ENCODE measurements at regions not wholly inside any gene's neighbourhood (a gene's known extent, or its start where the extent isn't known, plus 50 kb on each side); places are given as distances from the start of the nearest gene placed in this dataset.

DNA sequence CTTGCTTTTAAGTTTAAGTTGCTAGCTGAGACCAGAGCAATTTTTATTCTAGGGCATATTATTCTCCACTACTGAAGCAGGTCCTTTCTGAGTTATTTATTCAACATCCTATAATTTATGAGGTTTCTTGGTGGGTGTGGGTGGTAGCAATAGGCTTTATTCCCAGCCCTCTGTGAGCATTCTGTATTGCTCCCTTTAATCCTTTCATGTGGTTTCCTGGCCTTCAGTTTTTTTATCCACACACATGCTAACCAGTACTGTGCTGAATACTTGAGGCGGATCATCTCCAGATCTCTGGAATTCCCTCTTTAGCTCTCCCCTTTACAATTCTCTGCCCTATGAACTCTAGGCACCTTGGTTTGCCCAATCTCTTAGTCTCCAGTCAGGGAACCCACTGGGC is 91.8 kb upstream of the GLRA1 start:
- Mint-ChIP-seq H3K4me3 (no peak overlapping the region), H3K4me1 (peaks cover 5% of the 10 kb centered on the region), H3K27ac (no peak overlapping the region), H3K36me3 (ENCODE audit: low read depth) (no peaks in the 10 kb centered on the region), H3K27me3 (ENCODE audit: low read depth, poor library complexity) (peaks cover 6% of the 10 kb centered on the region), H3K9me3 (peaks cover 13% of the 10 kb centered on the region)
- TF ChIP-seq, protein P1, sequence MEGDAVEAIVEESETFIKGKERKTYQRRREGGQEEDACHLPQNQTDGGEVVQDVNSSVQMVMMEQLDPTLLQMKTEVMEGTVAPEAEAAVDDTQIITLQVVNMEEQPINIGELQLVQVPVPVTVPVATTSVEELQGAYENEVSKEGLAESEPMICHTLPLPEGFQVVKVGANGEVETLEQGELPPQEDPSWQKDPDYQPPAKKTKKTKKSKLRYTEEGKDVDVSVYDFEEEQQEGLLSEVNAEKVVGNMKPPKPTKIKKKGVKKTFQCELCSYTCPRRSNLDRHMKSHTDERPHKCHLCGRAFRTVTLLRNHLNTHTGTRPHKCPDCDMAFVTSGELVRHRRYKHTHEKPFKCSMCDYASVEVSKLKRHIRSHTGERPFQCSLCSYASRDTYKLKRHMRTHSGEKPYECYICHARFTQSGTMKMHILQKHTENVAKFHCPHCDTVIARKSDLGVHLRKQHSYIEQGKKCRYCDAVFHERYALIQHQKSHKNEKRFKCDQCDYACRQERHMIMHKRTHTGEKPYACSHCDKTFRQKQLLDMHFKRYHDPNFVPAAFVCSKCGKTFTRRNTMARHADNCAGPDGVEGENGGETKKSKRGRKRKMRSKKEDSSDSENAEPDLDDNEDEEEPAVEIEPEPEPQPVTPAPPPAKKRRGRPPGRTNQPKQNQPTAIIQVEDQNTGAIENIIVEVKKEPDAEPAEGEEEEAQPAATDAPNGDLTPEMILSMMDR (IDR thresholded peaks at IDR 0.05) = no peak
- no peak for DNase-seq

DNA sequence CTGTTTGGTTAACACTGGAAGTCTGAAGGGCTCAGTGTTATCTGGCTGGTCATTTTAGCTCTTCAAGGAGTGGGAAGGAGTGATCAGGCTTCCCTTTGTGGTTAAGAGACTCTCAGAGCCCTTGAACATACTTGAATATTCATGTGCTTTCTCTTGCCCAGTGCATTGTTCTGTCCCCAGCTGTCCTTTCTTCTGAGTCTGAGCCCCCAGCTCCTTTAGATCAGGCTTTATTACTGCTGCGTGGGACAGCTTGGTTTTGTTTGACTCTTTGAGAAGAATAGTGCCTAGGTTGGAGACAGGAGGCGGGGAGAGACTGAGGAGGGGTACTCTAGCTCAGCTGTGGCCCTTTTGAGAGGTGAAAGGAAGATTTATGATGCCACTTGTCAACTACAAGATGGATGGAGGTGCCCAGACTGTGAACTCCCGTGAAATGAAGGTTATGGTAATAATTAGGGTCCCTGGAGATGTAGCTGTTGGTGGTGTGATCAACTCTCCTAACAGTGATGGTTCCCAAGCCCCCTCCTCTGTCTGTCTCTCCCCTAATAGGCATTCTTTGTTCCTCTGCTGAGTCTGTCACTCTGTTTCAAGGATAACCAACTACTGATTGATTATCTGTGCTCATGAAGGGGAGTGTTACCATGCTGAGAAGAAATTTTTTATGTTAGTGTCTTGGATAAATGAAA is 83.1 kb upstream of the GLRA1 start:
- DNase-seq = peak; percentile 10
- peaks cover 3% of the 10 kb centered on the region for H3K27me3 Mint-ChIP-seq (ENCODE audit: low read depth, poor library complexity)
- H3K36me3 Mint-ChIP-seq (ENCODE audit: low read depth) = no peaks in the 10 kb centered on the region
- H3K27ac Mint-ChIP-seq = peak overlapping the region; percentile 27
- TF ChIP-seq, protein P1 (IDR thresholded peaks at IDR 0.05) = no peak
- no peaks in the 10 kb centered on the region for H3K9me3 Mint-ChIP-seq
- no peak overlapping the region for H3K4me3 Mint-ChIP-seq
- peaks cover 39% of the 10 kb centered on the region for H3K4me1 Mint-ChIP-seq

DNA sequence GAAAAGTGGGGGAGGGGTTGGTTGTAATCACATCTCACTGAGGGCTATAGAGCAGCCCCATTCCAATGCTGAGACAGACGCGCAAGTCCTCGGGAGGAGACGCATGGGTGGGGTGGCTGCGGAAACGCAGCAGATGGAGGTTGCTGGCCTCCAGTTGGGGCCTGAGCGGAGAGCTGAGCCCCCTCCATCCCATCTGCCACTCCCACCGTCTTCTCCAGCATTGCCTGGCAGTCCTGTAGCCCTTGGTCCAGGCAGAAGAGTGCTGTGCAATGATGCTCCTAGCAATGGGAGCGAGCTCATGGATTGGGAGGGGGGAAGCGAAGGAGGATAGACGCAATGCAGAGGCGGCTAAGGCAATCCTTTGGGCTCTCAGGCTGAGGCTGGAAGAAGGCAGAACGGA is 79.4 kb upstream of the GLRA1 start:
- H3K36me3 Mint-ChIP-seq (ENCODE audit: low read depth) = no peaks in the 10 kb centered on the region

More for the DNA sequence above, 79.4 kb upstream of the GLRA1 start:
- peak overlapping the region; percentile 40 for H3K27ac Mint-ChIP-seq
- H3K9me3 Mint-ChIP-seq = peaks cover 9% of the 10 kb centered on the region
- H3K4me1 Mint-ChIP-seq = peaks cover 31% of the 10 kb centered on the region
- H3K4me3 Mint-ChIP-seq = no peak overlapping the region
- no peak for DNase-seq
- TF ChIP-seq, protein P1 (IDR thresholded peaks at IDR 0.05) = no peak
- no peaks in the 10 kb centered on the region for H3K27me3 Mint-ChIP-seq (ENCODE audit: low read depth, poor library complexity)
